T47D (cell line): ENCODE measurements at regions not wholly inside any gene's neighbourhood (a gene's known extent, or its start where the extent isn't known, plus 50 kb on each side); places are given as distances from the start of the nearest gene placed in this dataset.

ENCODE experiments used
- DNase-seq, 2 experiments: peaks; one replicate each; pipeline versions ENCODE4 v3.0.0 to v3.0.0-alpha.2; 2011 to 2012; ENCODE audit warnings: low read depth in 1 of 2, low spot score in 1 of 2
- JUND ChIP-seq: IDR thresholded peaks from 2 replicates; pipeline ENCODE4 v1.6.1; 2012; ENCODE audit warnings: low read depth
- in situ Hi-C: cut with HindIII; loops from 2 replicates; pipeline ENCODE4 v1.10.0; 2016; ENCODE audit warnings: low sequenced_read_pairs, low pct_unique_long_range_greater_than_20kb

- TF ChIP-seq JUND = no peak
- DNase-seq = no peak
- in situ Hi-C loops = no loop called here
Measured at GRCh38 chr10:128297709-128298378, 171.6 kb upstream of the MKI67 start.

- in situ Hi-C loops = no loop called here
- no peak for DNase-seq
Measured at GRCh38 chr10:128298587-128298986, 172.4 kb upstream of the MKI67 start.

GRCh38 chr10:128300290-128300824 is 174.1 kb upstream of the MKI67 start:
- in situ Hi-C loops = no loop called here
- TF ChIP-seq JUND = no peak
- no peak for DNase-seq

More at GRCh38 chr10:128298587-128298986, 172.4 kb upstream of the MKI67 start:
- TF ChIP-seq JUND = no peak

GRCh38 chr10:128301051-128301450 is 174.8 kb upstream of the MKI67 start:
- no peak for DNase-seq
- in situ Hi-C loops = no loop called here
- no peak for TF ChIP-seq JUND

- DNase-seq = no peak
- in situ Hi-C loops = no loop called here
- TF ChIP-seq JUND = no peak
Measured at GRCh38 chr10:128302808-128303207, 176.6 kb upstream of the MKI67 start.

GRCh38 chr10:128304271-128304670 is 178.0 kb upstream of the MKI67 start:
- in situ Hi-C loops = no loop called here
- no peak for TF ChIP-seq JUND
- DNase-seq = no peak

- in situ Hi-C loops = no loop called here
- no peak for TF ChIP-seq JUND
- DNase-seq = no peak
Measured at GRCh38 chr10:128305601-128306345, 179.6 kb upstream of the MKI67 start.

GRCh38 chr10:128306535-128306934 is 180.3 kb upstream of the MKI67 start:
- TF ChIP-seq JUND = no peak
- no peak for DNase-seq
- in situ Hi-C loops = no loop called here

GRCh38 chr10:128306966-128307365 is 180.7 kb upstream of the MKI67 start:
- no peak for TF ChIP-seq JUND
- in situ Hi-C loops = no loop called here
- no peak for DNase-seq

- in situ Hi-C loops = no loop called here
- TF ChIP-seq JUND = no peak
- DNase-seq = no peak
Measured at GRCh38 chr10:128307820-128308219, 181.6 kb upstream of the MKI67 start.

- TF ChIP-seq JUND = no peak
- no peak for DNase-seq
- in situ Hi-C loops = no loop called here
Measured at GRCh38 chr10:128310971-128311658, 184.9 kb upstream of the MKI67 start.

GRCh38 chr10:128312250-128312649 is 186.0 kb upstream of the MKI67 start:
- DNase-seq = no peak
- in situ Hi-C loops = no loop called here
- no peak for TF ChIP-seq JUND

GRCh38 chr10:128314686-128315085 is 188.5 kb upstream of the MKI67 start:
- TF ChIP-seq JUND = no peak
- in situ Hi-C loops = no loop called here
- DNase-seq = no peak
